IPS-18a (cell line): ENCODE measurements at regions not wholly inside any gene's neighbourhood (a gene's known extent, or its start where the extent isn't known, plus 50 kb on each side); places are given as distances from the start of the nearest gene placed in this dataset.

Experiments used
- H3K27ac ChIP-seq: one replicate; pipeline ENCODE4 v1.5.1; 2013; ENCODE audit warnings: low read length
- H3K27me3 ChIP-seq: one replicate; pipeline ENCODE4 v1.6.1; 2013; ENCODE audit warnings: mild to moderate bottlenecking, low read length; ENCODE audit not compliant: control insufficient read depth, insufficient read depth
- H3K36me3 ChIP-seq: one replicate; pipeline ENCODE4 v1.6.1; 2013; ENCODE audit warnings: low read depth, low read length; ENCODE audit not compliant: control insufficient read depth
- H3K4me1 ChIP-seq: one replicate; pipeline ENCODE4 v1.6.1; 2013; ENCODE audit warnings: low read depth, low read length; ENCODE audit not compliant: control insufficient read depth
- H3K4me3 ChIP-seq: one replicate; pipeline ENCODE4 v1.5.1; 2013; ENCODE audit warnings: low read length
- H3K9ac ChIP-seq: one replicate; pipeline ENCODE4 v1.6.1; 2013; ENCODE audit warnings: mild to moderate bottlenecking, low read length, moderate library complexity
- H3K9me3 ChIP-seq: one replicate; pipeline ENCODE4 v1.6.1; 2013; ENCODE audit warnings: low read depth, low read length; ENCODE audit not compliant: control insufficient read depth

DNA sequence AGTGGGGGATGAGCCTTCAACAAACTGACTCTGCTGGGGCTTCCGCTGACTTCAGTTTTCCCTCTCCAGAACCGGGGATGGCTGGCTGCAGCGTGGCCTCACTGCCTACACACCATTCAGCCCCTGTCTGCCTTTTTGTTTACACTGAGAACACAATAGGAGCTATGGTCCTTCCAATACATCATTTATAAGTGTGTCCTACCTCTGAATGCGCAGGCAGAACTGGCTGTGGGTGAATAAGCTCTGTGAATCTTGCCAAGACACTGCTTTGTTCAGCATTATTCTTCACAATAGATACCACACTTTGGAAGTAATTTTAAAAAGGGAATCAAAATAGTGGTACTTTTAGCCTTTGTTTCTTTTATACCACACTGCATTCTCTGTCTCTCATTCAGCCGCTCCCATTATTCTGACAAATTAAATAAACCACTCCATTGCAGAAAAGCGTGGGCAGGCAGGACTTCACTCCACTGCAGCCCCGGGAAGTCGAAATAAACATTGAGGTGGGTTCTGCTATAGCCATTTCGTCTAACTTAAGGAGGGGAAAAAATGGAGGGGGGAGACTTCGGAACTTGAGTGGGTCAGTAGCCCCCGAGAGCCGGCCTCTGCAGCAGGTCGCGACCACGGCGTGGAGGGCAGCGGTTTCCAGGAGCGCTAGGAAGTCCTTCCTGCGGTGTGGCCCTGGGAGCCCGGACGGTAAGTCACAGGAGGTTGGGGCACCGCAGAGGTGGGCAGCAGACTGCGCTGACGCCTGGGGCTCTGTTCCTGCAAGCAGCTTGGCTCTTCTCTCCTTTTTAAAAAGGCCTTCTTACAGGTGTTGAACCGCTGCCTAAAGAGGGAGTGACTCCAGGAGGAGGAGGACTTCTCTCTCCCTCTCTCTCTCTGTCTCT lies 94.8 kb upstream of the SOX1 start:
- H3K4me1 ChIP-seq = peaks cover 4% of the 10 kb centered on the region
- H3K9ac ChIP-seq = no peak overlapping the region
- no peak overlapping the region for H3K4me3 ChIP-seq
- H3K9me3 ChIP-seq = no peaks in the 10 kb centered on the region
- H3K27me3 ChIP-seq = peaks cover 29% of the 10 kb centered on the region
- no peaks in the 10 kb centered on the region for H3K36me3 ChIP-seq
- H3K27ac ChIP-seq = no peak overlapping the region

DNA sequence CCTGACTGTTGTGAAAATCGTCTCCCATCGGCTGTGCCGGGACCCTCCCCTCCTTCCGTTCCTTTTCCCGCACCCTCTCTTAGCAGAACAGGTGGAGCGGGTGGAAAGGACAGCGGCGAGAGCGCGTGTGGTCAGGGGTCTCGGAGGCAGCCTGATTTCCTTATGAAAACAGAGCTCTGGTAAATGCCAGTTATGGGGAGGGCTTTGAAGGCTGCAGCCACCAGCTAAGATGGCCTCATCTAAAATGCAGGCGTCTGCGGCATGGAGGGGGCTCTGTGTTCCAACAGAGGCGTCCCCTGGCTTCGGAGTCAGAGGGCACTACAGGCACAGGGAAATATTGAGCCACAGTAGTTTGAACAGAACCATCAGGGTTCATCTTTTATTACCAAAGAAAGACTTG lies 93.8 kb upstream of the SOX1 start:
- Histone ChIP-seq H3K9me3 (no peaks in the 10 kb centered on the region), H3K9ac (no peak overlapping the region), H3K4me3 (no peak overlapping the region), H3K27me3 (peaks cover 29% of the 10 kb centered on the region), H3K27ac (no peak overlapping the region), H3K4me1 (peaks cover 4% of the 10 kb centered on the region), H3K36me3 (no peaks in the 10 kb centered on the region)

DNA sequence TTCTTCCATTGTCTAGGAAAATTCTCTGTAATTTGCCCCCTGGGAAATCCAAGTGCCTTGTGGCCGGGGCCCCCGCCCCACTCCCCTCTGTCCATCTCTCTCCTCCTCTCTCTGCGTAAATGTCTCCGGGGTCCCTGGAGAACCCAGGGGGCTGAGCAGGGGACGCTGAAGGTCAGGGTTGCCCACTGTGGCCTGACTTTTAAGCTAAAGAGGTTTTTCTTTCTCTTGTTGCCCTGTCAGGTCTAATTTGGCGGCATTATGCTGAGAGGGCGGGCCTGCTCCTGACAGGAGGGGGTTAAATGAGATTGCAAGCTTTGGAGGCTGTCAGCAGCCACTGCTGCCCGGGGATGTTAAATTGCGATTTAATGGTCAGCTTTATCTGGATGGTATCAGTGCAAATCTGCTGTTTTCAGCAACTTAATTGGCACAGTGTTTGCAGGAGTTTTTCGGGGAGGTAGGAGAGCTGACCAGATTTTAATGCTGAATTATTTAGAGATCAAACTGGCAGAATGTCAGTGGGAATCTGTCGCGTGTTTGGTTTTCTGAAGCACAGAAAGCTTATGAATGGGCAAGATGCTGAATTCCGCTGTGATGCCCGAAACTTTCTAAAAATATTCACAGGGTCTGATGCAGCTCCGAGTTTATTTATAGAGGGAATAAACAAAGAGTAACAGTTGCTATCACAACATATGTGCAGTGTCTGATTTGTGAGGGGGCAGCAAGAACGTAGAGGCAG lies 93.2 kb upstream of the SOX1 start:
- peaks cover 29% of the 10 kb centered on the region for H3K27me3 ChIP-seq
- no peaks in the 10 kb centered on the region for H3K36me3 ChIP-seq
- H3K9me3 ChIP-seq = no peaks in the 10 kb centered on the region
- H3K9ac ChIP-seq = no peak overlapping the region
- H3K27ac ChIP-seq = no peak overlapping the region
- peaks cover 4% of the 10 kb centered on the region for H3K4me1 ChIP-seq
- H3K4me3 ChIP-seq = no peak overlapping the region

DNA sequence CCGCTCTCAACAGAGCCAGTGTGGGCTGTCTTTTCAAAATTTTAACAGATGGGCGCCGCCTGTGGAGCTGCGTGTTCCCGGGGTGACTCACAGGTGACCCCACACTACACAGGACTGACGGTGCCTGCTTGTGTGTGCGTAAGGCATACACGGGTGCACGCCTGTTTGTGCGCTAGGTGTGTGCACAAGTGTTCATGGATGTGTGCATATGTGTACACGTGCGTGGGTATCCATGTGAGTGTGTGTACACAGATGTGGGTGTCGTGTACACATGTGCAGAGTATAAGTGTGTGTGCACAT lies 92.7 kb upstream of the SOX1 start:
- Histone ChIP-seq H3K4me1 (peaks cover 4% of the 10 kb centered on the region), H3K27ac (no peak overlapping the region), H3K9me3 (no peaks in the 10 kb centered on the region), H3K27me3 (peaks cover 29% of the 10 kb centered on the region), H3K36me3 (no peaks in the 10 kb centered on the region), H3K9ac (no peak overlapping the region), H3K4me3 (no peak overlapping the region)

DNA sequence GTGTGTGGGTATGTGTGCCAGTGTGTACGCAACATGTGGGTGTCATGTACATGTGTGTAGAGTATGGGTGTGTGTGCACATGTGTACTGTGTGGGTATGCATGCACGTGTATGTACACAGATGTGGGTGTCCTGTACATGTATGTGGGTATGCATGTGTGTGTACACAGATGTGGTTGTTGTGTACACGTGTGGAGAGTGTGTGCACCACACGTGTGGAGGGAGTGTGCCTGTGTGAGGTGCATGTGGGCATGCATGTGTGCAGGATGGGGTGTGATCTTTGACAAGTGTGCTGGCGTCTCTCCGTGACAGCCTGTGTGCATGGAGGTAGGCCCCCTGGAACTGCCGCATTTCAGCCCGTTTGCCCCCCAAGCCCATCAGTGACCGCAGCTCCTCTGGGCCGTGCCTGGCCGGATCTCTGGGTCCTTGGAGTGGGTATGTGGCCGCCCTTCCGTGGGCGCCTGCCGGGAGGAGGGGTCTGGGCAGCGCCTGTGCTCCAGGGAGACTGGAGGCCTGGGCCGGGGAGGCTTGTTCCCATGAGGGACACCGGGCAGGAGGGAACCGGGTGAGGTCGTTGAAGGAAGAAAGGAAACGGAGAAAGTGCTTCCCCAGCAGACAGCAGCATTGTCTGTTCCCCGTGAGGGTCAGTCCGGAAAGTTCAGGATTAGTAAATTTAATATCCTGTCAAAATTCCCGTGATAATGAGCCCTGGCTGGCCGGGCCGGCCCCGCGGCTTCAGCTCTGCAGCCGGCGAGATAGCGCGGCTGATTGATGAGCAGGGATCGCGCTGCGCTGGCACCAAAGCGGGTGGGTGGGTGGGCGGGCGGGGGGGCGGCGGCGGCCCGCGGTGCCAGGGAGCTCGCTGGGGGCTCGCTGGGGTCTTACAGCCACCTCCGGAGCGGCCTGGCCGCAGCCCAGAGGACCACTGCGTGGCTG lies 91.1 kb upstream of the SOX1 start:
- peaks cover 29% of the 10 kb centered on the region for H3K27me3 ChIP-seq
- no peak overlapping the region for H3K27ac ChIP-seq
- no peak overlapping the region for H3K4me3 ChIP-seq
- no peaks in the 10 kb centered on the region for H3K9me3 ChIP-seq
- no peak overlapping the region for H3K9ac ChIP-seq
- H3K36me3 ChIP-seq = no peaks in the 10 kb centered on the region
- H3K4me1 ChIP-seq = peaks cover 4% of the 10 kb centered on the region

DNA sequence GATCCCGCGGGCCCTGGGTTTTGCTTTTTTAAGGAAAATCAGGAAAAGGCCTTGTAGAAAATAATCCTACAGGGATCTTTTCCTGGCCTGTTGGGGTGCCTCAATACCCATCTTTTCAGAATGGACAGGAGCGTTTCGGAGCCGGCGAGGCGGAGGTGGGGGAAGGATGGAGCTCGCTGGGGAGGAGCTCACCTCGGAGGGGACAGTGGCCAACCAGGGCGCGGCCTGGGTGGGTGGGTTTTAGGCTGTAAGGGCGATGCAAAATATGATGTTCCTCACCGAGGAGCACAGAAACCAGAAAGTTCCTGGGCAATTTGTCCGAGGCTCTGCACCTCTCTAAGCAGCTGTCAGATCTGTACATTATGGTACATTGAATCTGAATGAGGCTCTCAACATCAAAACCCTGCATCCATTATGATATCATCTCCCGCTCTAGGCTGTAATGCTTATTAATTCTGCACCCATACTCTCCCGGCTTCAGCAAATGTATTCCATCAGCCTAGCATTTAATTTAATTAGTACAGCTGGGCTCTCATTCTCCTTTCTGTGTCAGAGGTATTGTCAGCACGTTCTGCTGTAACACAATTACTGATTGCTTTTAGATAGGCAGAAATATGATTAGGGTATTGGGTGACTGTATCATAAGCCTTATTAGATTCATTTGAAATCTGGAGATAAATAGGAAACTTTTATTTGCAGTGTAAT lies 90.3 kb upstream of the SOX1 start:
- H3K36me3 ChIP-seq = no peaks in the 10 kb centered on the region
- H3K27me3 ChIP-seq = peaks cover 28% of the 10 kb centered on the region
- no peak overlapping the region for H3K4me3 ChIP-seq
- peaks cover 4% of the 10 kb centered on the region for H3K4me1 ChIP-seq
- H3K9me3 ChIP-seq = no peaks in the 10 kb centered on the region
- H3K9ac ChIP-seq = no peak overlapping the region
- no peak overlapping the region for H3K27ac ChIP-seq

DNA sequence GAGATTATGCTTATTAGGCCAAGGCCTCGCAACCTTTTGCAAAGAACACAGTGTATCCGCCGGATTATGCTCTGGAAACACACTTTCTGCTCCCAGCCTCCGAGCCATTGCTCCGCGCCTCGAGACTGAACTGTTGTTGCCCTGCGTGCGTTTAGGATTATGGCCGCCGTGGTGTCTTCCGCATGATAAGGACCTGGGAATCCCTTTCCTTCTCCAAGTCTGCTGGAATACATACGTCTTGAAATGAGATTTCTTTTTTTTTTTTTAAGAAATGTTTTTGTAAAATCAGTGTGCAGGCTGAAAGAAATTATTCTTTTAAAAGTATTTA lies 89.8 kb upstream of the SOX1 start:
- peaks cover 4% of the 10 kb centered on the region for H3K4me1 ChIP-seq
- no peaks in the 10 kb centered on the region for H3K36me3 ChIP-seq
- H3K9me3 ChIP-seq = no peaks in the 10 kb centered on the region
- H3K27ac ChIP-seq = no peak overlapping the region
- no peak overlapping the region for H3K9ac ChIP-seq
- peaks cover 23% of the 10 kb centered on the region for H3K27me3 ChIP-seq
- no peak overlapping the region for H3K4me3 ChIP-seq

DNA sequence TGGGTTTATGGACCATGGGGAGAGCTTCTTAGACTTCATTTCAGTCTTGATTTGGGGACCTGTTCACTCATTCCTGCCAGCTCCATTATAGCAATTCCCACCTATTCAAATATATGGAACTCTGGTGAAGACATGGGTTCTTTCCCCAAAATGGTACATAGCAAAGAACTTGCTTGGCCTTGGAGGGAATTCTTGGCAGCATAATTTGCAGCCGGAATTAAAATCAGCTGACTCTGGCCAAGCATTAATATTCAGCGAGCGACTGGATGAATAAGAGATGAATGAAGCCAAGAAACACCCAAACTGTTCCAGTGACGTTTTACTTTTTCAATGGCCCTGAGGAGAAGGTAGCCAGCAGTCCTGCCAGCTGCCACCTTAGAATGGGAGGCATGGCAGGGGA lies 88.4 kb upstream of the SOX1 start:
- H3K4me1 ChIP-seq = no peaks in the 10 kb centered on the region
- no peak overlapping the region for H3K27ac ChIP-seq
- no peaks in the 10 kb centered on the region for H3K36me3 ChIP-seq
- H3K9ac ChIP-seq = no peak overlapping the region
- H3K4me3 ChIP-seq = no peak overlapping the region
- peaks cover 9% of the 10 kb centered on the region for H3K27me3 ChIP-seq
- H3K9me3 ChIP-seq = no peaks in the 10 kb centered on the region

DNA sequence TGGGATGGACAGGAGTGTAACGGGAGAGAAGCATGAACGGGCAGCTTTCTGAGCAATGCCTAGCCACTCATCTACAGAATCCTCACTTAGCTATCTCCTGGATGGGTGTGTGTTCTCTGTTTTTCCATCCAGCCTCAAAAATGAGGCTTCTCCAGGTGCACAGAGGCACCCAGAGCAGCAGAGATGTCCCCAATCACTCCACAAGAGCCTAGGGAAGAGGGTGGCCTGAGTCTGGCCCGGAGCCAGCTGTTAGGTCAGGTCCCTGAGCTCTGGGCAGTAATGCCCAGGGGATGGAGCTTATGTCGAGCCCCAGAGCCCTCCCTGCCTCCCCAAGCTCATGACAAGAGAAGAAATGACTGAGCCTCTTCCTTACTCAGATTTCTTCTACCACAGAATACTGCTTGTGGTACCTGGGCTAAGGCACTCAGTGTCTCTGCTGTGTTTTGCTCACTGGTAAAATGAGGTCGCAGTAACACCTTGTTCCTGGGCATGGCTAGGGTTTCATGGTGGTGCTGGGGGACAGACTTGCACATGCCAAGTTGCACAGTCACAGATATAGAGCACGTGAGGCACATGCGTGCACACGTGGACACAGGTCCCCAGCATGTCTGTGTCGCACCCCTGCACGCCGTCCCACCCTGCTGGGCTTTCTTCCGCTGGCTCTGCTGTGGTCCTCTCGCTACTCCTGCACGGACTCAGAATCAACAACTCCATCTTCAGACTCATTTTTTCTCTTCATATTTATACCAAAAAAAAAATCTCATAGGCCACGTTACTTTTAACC lies 86.6 kb upstream of the SOX1 start:
- H3K36me3 ChIP-seq = no peaks in the 10 kb centered on the region
- H3K9me3 ChIP-seq = no peaks in the 10 kb centered on the region
- H3K9ac ChIP-seq = no peak overlapping the region
- H3K4me3 ChIP-seq = no peak overlapping the region
- H3K4me1 ChIP-seq = no peaks in the 10 kb centered on the region
- H3K27ac ChIP-seq = no peak overlapping the region
- H3K27me3 ChIP-seq = no peaks in the 10 kb centered on the region

DNA sequence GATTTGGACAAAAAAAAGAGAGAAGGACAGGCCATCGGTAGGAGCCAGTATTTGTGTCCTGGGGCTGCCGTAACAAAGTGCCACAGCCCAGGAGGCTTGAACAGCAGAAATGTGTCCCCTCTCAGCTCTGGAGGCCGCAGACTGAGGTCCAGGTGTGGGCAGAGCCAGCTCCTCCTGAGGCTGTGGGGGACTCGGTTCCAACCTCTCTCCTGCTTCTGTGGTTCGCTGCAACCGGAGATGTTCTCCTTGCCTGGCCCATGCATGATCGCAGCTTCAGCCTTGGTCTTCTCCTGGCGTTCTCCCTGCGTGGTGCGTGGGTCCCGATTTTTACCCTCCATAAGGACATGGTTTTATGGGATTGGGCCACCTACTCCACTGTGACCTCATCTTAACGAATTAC lies 85.9 kb upstream of the SOX1 start:
- Histone ChIP-seq H3K9ac (no peak overlapping the region), H3K27me3 (no peaks in the 10 kb centered on the region), H3K36me3 (no peaks in the 10 kb centered on the region), H3K9me3 (no peaks in the 10 kb centered on the region), H3K4me1 (no peaks in the 10 kb centered on the region), H3K4me3 (no peak overlapping the region), H3K27ac (no peak overlapping the region)
